ENCODE measurements at regions not wholly inside any gene's neighbourhood (a gene's known extent, or its start where the extent isn't known, plus 50 kb on each side); places are given as distances from the start of the nearest gene placed in this dataset.

GRCh38 chr4:178752954-178753525, 1310.8 kb upstream of the AGA start:
- DNase-seq (ENCODE audit: extremely low read depth in 1 of 11, low read depth in 9 of 11, low spot score in 4 of 11), result peak in 2 of 11 donors; percentile 5 to 11

GRCh38 chr4:178778496-178778895, 1336.3 kb upstream of the AGA start:
- peak in 2 of 11 donors; percentile 17 to 18 for DNase-seq (ENCODE audit: extremely low read depth in 1 of 11, low read depth in 9 of 11, low spot score in 4 of 11)

GRCh38 chr4:178781779-178782178, 1339.5 kb upstream of the AGA start:
- no peak for DNase-seq (ENCODE audit: extremely low read depth in 1 of 11, low read depth in 9 of 11, low spot score in 4 of 11)

- no peak for DNase-seq (ENCODE audit: extremely low read depth in 1 of 11, low read depth in 9 of 11, low spot score in 4 of 11)
Measured at GRCh38 chr4:178784491-178784890, 1342.3 kb upstream of the AGA start.

- DNase-seq (ENCODE audit: extremely low read depth in 1 of 11, low read depth in 9 of 11, low spot score in 4 of 11), result no peak
Measured at GRCh38 chr4:178789279-178789678, 1347.0 kb upstream of the AGA start.

GRCh38 chr4:178799204-178799603, 1357.0 kb upstream of the AGA start:
- no peak for DNase-seq (ENCODE audit: extremely low read depth in 1 of 11, low read depth in 9 of 11, low spot score in 4 of 11)

GRCh38 chr4:178808106-178808505, 1365.9 kb upstream of the AGA start:
- no peak for DNase-seq (ENCODE audit: extremely low read depth in 1 of 11, low read depth in 9 of 11, low spot score in 4 of 11)

- no peak for DNase-seq (ENCODE audit: extremely low read depth in 1 of 11, low read depth in 9 of 11, low spot score in 4 of 11)
Measured at GRCh38 chr4:178809921-178810320, 1367.7 kb upstream of the AGA start.

- DNase-seq (ENCODE audit: extremely low read depth in 1 of 11, low read depth in 9 of 11, low spot score in 4 of 11), result no peak
Measured at GRCh38 chr4:178811356-178811755, 1369.1 kb upstream of the AGA start.

GRCh38 chr4:178812866-178813265, 1370.6 kb upstream of the AGA start:
- DNase-seq (ENCODE audit: extremely low read depth in 1 of 11, low read depth in 9 of 11, low spot score in 4 of 11), result no peak

- no peak for DNase-seq (ENCODE audit: extremely low read depth in 1 of 11, low read depth in 9 of 11, low spot score in 4 of 11)
Measured at GRCh38 chr4:178814908-178815307, 1372.7 kb upstream of the AGA start.

GRCh38 chr4:178823673-178824295, 1381.5 kb upstream of the AGA start:
- no peak for DNase-seq (ENCODE audit: extremely low read depth in 1 of 11, low read depth in 9 of 11, low spot score in 4 of 11)

- DNase-seq (ENCODE audit: extremely low read depth in 1 of 11, low read depth in 9 of 11, low spot score in 4 of 11), result no peak
Measured at GRCh38 chr4:178836865-178837264, 1394.6 kb upstream of the AGA start.

GRCh38 chr4:178838776-178839175, 1396.5 kb upstream of the AGA start:
- DNase-seq (ENCODE audit: extremely low read depth in 1 of 11, low read depth in 9 of 11, low spot score in 4 of 11), result no peak

- no peak for DNase-seq (ENCODE audit: extremely low read depth in 1 of 11, low read depth in 9 of 11, low spot score in 4 of 11)
Measured at GRCh38 chr4:178856139-178856800, 1414.0 kb upstream of the AGA start.

- no peak for DNase-seq (ENCODE audit: extremely low read depth in 1 of 11, low read depth in 9 of 11, low spot score in 4 of 11)
Measured at GRCh38 chr4:178871476-178871875, 1429.2 kb upstream of the AGA start.

GRCh38 chr4:178881937-178882336, 1439.7 kb upstream of the AGA start:
- DNase-seq (ENCODE audit: extremely low read depth in 1 of 11, low read depth in 9 of 11, low spot score in 4 of 11), result no peak

GRCh38 chr4:178894126-178894525, 1451.9 kb upstream of the AGA start:
- no peak for DNase-seq (ENCODE audit: extremely low read depth in 1 of 11, low read depth in 9 of 11, low spot score in 4 of 11)

GRCh38 chr4:178899084-178899483, 1456.8 kb upstream of the AGA start:
- DNase-seq (ENCODE audit: extremely low read depth in 1 of 11, low read depth in 9 of 11, low spot score in 4 of 11), result no peak

GRCh38 chr4:178917756-178918155, 1475.5 kb upstream of the AGA start:
- DNase-seq (ENCODE audit: extremely low read depth in 1 of 11, low read depth in 9 of 11, low spot score in 4 of 11), result no peak

GRCh38 chr4:178937130-178937529, 1494.9 kb upstream of the AGA start:
- no peak for DNase-seq (ENCODE audit: extremely low read depth in 1 of 11, low read depth in 9 of 11, low spot score in 4 of 11)
